Endothelial cell of umbilical vein (primary cell): ENCODE measurements at regions not wholly inside any gene's neighbourhood (a gene's known extent, or its start where the extent isn't known, plus 50 kb on each side); places are given as distances from the start of the nearest gene placed in this dataset.

Source experiments
- BruUV-seq: library from RNA; stranded (reverse); fragments of 400-500 nt; replicated peaks from 2 replicates; lab custom pipeline; 2021; lab: Mats Ljungman, UMichigan
- CTCF ChIA-PET: fragments of 300-600, 350-600 bp; sonication (Branson Sonifier 250); formaldehyde crosslinking; loops from one replicate; lab custom pipeline; 2021; ENCODE audit warnings: antibody characterized with exemption, inconsistent platforms; lab: Charles Lee
- POLR2A ChIA-PET: fragments of 300-600, 350-600 bp; sonication (Branson Sonifier 250); formaldehyde crosslinking; loops from one replicate; lab custom pipeline; 2021; ENCODE audit warnings: antibody characterized with exemption, inconsistent platforms; lab: Charles Lee
- DNase-seq: peaks from one replicate; pipeline ENCODE4 v3.0.0-alpha.2; 2011; ENCODE audit warnings: low read depth, low spot score
- FAIRE-seq: peaks from 2 replicates; lab custom pipeline; 2011; peaks lifted over from hg19 to GRCh38; lab: Jason Lieb, UNC
- H2AFZ ChIP-seq: 2 replicates; pipeline ENCODE4 v1.6.0; 2012; ENCODE audit warnings: low read depth, low read length, control low read depth, inconsistent platforms
- H3K27ac ChIP-seq: 2 replicates; pipeline ENCODE4 v1.5.1; 2011; ENCODE audit warnings: low read depth, mild to moderate bottlenecking, control low read depth, low read length, moderate library complexity; ENCODE audit not compliant: insufficient read depth
- H3K27me3 ChIP-seq, 2 experiments: 2 replicates each; pipeline versions ENCODE4 v1.6.0 to v1.6.1; 2011; ENCODE audit warnings: low read length in 2 of 2, mixed read lengths in 1 of 2; ENCODE audit not compliant: control insufficient read depth in 2 of 2, insufficient read depth in 2 of 2
- H3K36me3 ChIP-seq, 2 experiments: 2 replicates in 1 of 2; 3 replicates in 1 of 2; pipeline ENCODE4 v1.5.1; 2011; ENCODE audit warnings: low read length in 2 of 2, mild to moderate bottlenecking in 1 of 2, moderate library complexity in 1 of 2; ENCODE audit not compliant: control insufficient read depth in 2 of 2, insufficient read depth in 2 of 2; ENCODE audit errors: extremely low read depth in 1 of 2
- H3K4me1 ChIP-seq: 3 replicates; pipeline ENCODE4 v1.5.1; 2011; ENCODE audit warnings: mild to moderate bottlenecking, low read length; ENCODE audit not compliant: control insufficient read depth, insufficient read depth; ENCODE audit errors: extremely low read depth
- H3K4me2 ChIP-seq: 2 replicates; pipeline ENCODE4 v1.6.1; 2011; ENCODE audit warnings: low read length, control low read depth, mixed read lengths; ENCODE audit not compliant: insufficient read depth
- H3K4me3 ChIP-seq, 3 experiments: fragments of 200-600 bp in 1 of 3; sonication (generic), shearing (Covaris generic) in 1 of 3; replicated peaks in 1 of 3; 2 replicates each; pipeline ENCODE4 v1.5.1; 2011 to 2016; ENCODE audit warnings: control low read depth in 3 of 3, low read length in 3 of 3, mild to moderate bottlenecking in 2 of 3, inconsistent platforms in 1 of 3, low read depth in 1 of 3, moderate library complexity in 1 of 3; ENCODE audit not compliant: insufficient read depth in 1 of 3
- H3K79me2 ChIP-seq: 2 replicates; pipeline ENCODE4 v1.6.0; 2012; ENCODE audit warnings: low read length, inconsistent platforms; ENCODE audit not compliant: control insufficient read depth, insufficient read depth
- H3K9ac ChIP-seq: replicated peaks from 2 replicates; pipeline ENCODE3; 2011; ENCODE audit warnings: low read length, control low read depth; ENCODE audit not compliant: insufficient read depth; ENCODE audit errors: extremely low read depth
- H3K9me1 ChIP-seq: replicated peaks from 3 replicates; pipeline ENCODE4 v1.6.0; 2011; ENCODE audit warnings: mild to moderate bottlenecking, low read length; ENCODE audit not compliant: control insufficient read depth, insufficient read depth; ENCODE audit errors: extremely low read depth
- H3K9me3 ChIP-seq: replicated peaks from 2 replicates; pipeline ENCODE4 v1.5.1; 2012; ENCODE audit warnings: low read length, inconsistent platforms; ENCODE audit not compliant: control insufficient read depth, insufficient read depth
- H4K20me1 ChIP-seq: replicated peaks from 2 replicates; pipeline ENCODE3; 2011; ENCODE audit warnings: mild to moderate bottlenecking, low read length; ENCODE audit not compliant: control insufficient read depth, insufficient read depth; ENCODE audit errors: extremely low read depth
- CTCF ChIP-seq, 2 donors: IDR thresholded peaks; 1 replicate in 1 of 2; 2 replicates in 1 of 2; pipeline ENCODE4 v1.5.1; 2011; ENCODE audit warnings: low read length in 2 of 2, mild to moderate bottlenecking in 2 of 2, moderate library complexity in 2 of 2, control low read depth in 1 of 2, inconsistent platforms in 1 of 2, low read depth in 1 of 2; ENCODE audit not compliant: insufficient read depth in 1 of 2; ENCODE audit errors: extremely low read depth in 1 of 2
- EZH2 ChIP-seq: IDR thresholded peaks from 2 replicates; pipeline ENCODE4 v1.6.1; 2012; ENCODE audit warnings: borderline replicate concordance, low read depth, mild to moderate bottlenecking, moderate library complexity, low read length, inconsistent platforms; ENCODE audit not compliant: severe bottlenecking
- FOS ChIP-seq: IDR thresholded peaks from 2 replicates; pipeline ENCODE4 v1.6.1; 2011; ENCODE audit warnings: mild to moderate bottlenecking, low read length, moderate library complexity, borderline replicate concordance; ENCODE audit not compliant: insufficient read depth
- GATA2 ChIP-seq: IDR thresholded peaks from 2 replicates; pipeline ENCODE4 v1.7.0; 2011; ENCODE audit warnings: low read depth, mild to moderate bottlenecking, moderate library complexity, mixed read lengths, low read length; ENCODE audit not compliant: insufficient read length, insufficient read depth
- JUN ChIP-seq: IDR thresholded peaks from 2 replicates; pipeline ENCODE4 v1.6.1; 2011; ENCODE audit warnings: borderline replicate concordance, low read depth; ENCODE audit not compliant: insufficient read length, insufficient read depth
- MAX ChIP-seq: IDR thresholded peaks from 2 replicates; pipeline ENCODE4 v1.6.1; 2011; ENCODE audit not compliant: insufficient read depth, insufficient read length
- MYC ChIP-seq: IDR thresholded peaks from one replicate; pipeline ENCODE4 v1.6.1; 2011; ENCODE audit warnings: mild to moderate bottlenecking, low read depth, low read length
- POLR2A ChIP-seq: IDR thresholded peaks from 2 replicates; pipeline ENCODE4 v1.6.1; 2012; ENCODE audit warnings: low read depth, mild to moderate bottlenecking, control low read depth, low read length
- POLR2AphosphoS5 ChIP-seq: IDR thresholded peaks from 2 replicates; pipeline ENCODE4 v1.6.1; 2012; ENCODE audit warnings: low read depth, mild to moderate bottlenecking, control low read depth, low read length, moderate library complexity; ENCODE audit not compliant: insufficient read depth
- dilution Hi-C: fragments of 300-500 bp; cut with MboI; formaldehyde crosslinking; loops from one replicate; pipeline ENCODE4 v1.15.0; 2019; ENCODE audit warnings: low sequenced_read_pairs; ENCODE audit not compliant: extremely low pct_ligation_motif_present
- intact Hi-C: fragments of 100-400 bp; cut with micrococcal nuclease; formaldehyde crosslinking; loops from one replicate; pipeline ENCODE4 v1.10.0; 2022

GRCh38 chr18:77422974-77423867 lies 173.6 kb downstream of the GALR1 start:
- no peaks in the 10 kb centered on the region for H3K9me1 ChIP-seq
- no peaks in the 10 kb centered on the region for H3K79me2 ChIP-seq
- ChIA-PET POLR2A (no interaction called here), CTCF (no interaction called here)
- TF ChIP-seq CTCF (IDR thresholded peaks at IDR 0.05; ENCODE audit: extremely low read depth in 1 of 2, insufficient read depth in 1 of 2, low read depth in 1 of 2, low read length in 2 of 2), result no peak
- TF ChIP-seq MYC, result no peak
- TF ChIP-seq POLR2A, result no peak
- no peak for TF ChIP-seq JUN
- no peak for TF ChIP-seq EZH2
- TF ChIP-seq MAX, result no peak
- TF ChIP-seq GATA2, result no peak
- TF ChIP-seq POLR2AphosphoS5, result no peak
- no peak for TF ChIP-seq FOS
- no peak overlapping the region for H3K4me3 ChIP-seq
- no peaks in the 10 kb centered on the region for H3K9me3 ChIP-seq
- no peak overlapping the region for H3K4me2 ChIP-seq
- no peaks in the 10 kb centered on the region for H4K20me1 ChIP-seq
- no peak overlapping the region for H3K27ac ChIP-seq
- BruUV-seq, result no TSS peak
- H2AFZ ChIP-seq, result no peak overlapping the region
- intact Hi-C loops (no loop called here), dilution Hi-C loops (no loop called here)
- no peak for FAIRE-seq
- H3K9ac ChIP-seq, result no peak overlapping the region
- H3K27me3 ChIP-seq, result no peaks in the 10 kb centered on the region
- H3K36me3 ChIP-seq, result no peaks in the 10 kb centered on the region
- H3K4me1 ChIP-seq, result no peaks in the 10 kb centered on the region
- no peak for DNase-seq
